HCT116 (cell line): ENCODE measurements at regions not wholly inside any gene's neighbourhood (a gene's known extent, or its start where the extent isn't known, plus 50 kb on each side); places are given as distances from the start of the nearest gene placed in this dataset.

Experiments used
- ATAC-seq: fragments of 200-7000 bp; cut with Tn5 transposase; 2 replicates; pipeline ENCODE4 v1.9.1; 2020; ENCODE audit warnings: mild to moderate bottlenecking, moderate library complexity
- BruUV-seq: library from RNA; stranded (reverse); fragments of 400-500 nt; replicated peaks from 2 replicates; lab custom pipeline; 2021; lab: Mats Ljungman, UMichigan
- CTCF ChIA-PET: fragments of 300-600 bp; sonication (Branson Sonifier 250); formaldehyde crosslinking; loops from one replicate; lab custom pipeline; 2021; ENCODE audit warnings: antibody characterized with exemption; lab: Charles Lee
- POLR2A ChIA-PET: fragments of 300-600, 350-600 bp; sonication (Branson Sonifier 250); formaldehyde crosslinking; loops from one replicate; lab custom pipeline; 2021; ENCODE audit warnings: antibody characterized with exemption; lab: Charles Lee
- RAD21 ChIA-PET, 2 experiments: fragments of 300-600 bp; sonication (Branson Sonifier 250); formaldehyde crosslinking; loops; one replicate each; lab custom pipeline; 2023; ENCODE audit warnings: low total read pairs in 2 of 2; ENCODE audit not compliant: uncharacterized antibody in 2 of 2, unreplicated experiment in 2 of 2, low non-redundant PET in 1 of 2; lab: Charles Lee
- DNase-seq: peaks from one replicate; pipeline ENCODE4 v3.0.0-alpha.2; 2010; ENCODE audit warnings: low read depth, low spot score
- H2AFZ ChIP-seq: fragments of 200-600 bp; shearing (Covaris generic), sonication (generic); 2 replicates; pipeline ENCODE4 v1.6.1; 2017; ENCODE audit warnings: low read depth, mixed run types, mixed read lengths, antibody characterized with exemption, low read length; ENCODE audit not compliant: poor library complexity, severe bottlenecking
- H3K27ac ChIP-seq: 2 replicates; pipeline ENCODE4 v1.5.1; 2012; ENCODE audit warnings: low read depth, low read length
- H3K27me3 ChIP-seq: fragments of 200-600 bp; sonication (generic); 2 replicates; pipeline ENCODE4 v1.6.1; 2016; ENCODE audit warnings: mixed run types, low read length, mixed read lengths; ENCODE audit not compliant: insufficient read depth
- H3K36me3 ChIP-seq, 2 experiments: fragments of 200-500 bp in 1 of 2; fragments of 200-600 bp in 1 of 2; sonication (Bioruptor generic) in 1 of 2; sonication (generic) in 1 of 2; 2 replicates each; pipeline versions ENCODE4 v1.5.1 to v1.6.1; 2014 to 2016; ENCODE audit warnings: low read length in 2 of 2, inconsistent platforms in 1 of 2, mixed read lengths in 1 of 2, mixed run types in 1 of 2; ENCODE audit not compliant: insufficient read depth in 2 of 2, control insufficient read depth in 1 of 2
- H3K4me1 ChIP-seq, 2 experiments: fragments of 200-600 bp in 1 of 2; sonication (generic) in 1 of 2; 2 replicates each; pipeline versions ENCODE4 v1.5.1 to v1.6.1; 2012 to 2017; ENCODE audit warnings: low read length in 2 of 2, inconsistent platforms in 1 of 2, mild to moderate bottlenecking in 1 of 2, mixed read lengths in 1 of 2, mixed run types in 1 of 2, moderate library complexity in 1 of 2; ENCODE audit not compliant: insufficient read depth in 2 of 2, control insufficient read depth in 1 of 2
- H3K4me2 ChIP-seq: fragments of 200-600 bp; sonication (generic); 2 replicates; pipeline ENCODE4 v1.6.1; 2017; ENCODE audit warnings: mixed run types, low read length, mixed read lengths
- H3K4me3 ChIP-seq, 2 experiments: fragments of 200-600 bp in 1 of 2; sonication (generic) in 1 of 2; replicated peaks in 1 of 2; 2 replicates each; pipeline ENCODE4 v1.5.1; 2011 to 2016; ENCODE audit warnings: low read length in 2 of 2, control low read depth in 1 of 2, low read depth in 1 of 2, mild to moderate bottlenecking in 1 of 2, mixed read lengths in 1 of 2, mixed run types in 1 of 2
- H3K79me2 ChIP-seq: fragments of 200-600 bp; sonication (generic); 2 replicates; pipeline ENCODE4 v1.6.1; 2017; ENCODE audit warnings: mild to moderate bottlenecking, mixed run types, low read length, moderate library complexity, mixed read lengths; ENCODE audit not compliant: insufficient read depth
- H3K9ac ChIP-seq: fragments of 200-600 bp; sonication (generic); 2 replicates; pipeline ENCODE4 v1.6.1; 2016; ENCODE audit warnings: low read length, mixed read lengths
- H3K9me2 ChIP-seq: fragments of 200-600 bp; sonication (generic), shearing (Covaris generic); 2 replicates; pipeline ENCODE4 v1.6.1; 2017; ENCODE audit warnings: mixed run types, mild to moderate bottlenecking, moderate library complexity; ENCODE audit not compliant: insufficient read depth
- H3K9me3 ChIP-seq, 2 experiments: fragments of 200-500 bp in 1 of 2; fragments of 200-600 bp in 1 of 2; sonication (Bioruptor generic) in 1 of 2; sonication (generic) in 1 of 2; 2 replicates each; pipeline ENCODE4 v1.6.1; 2014 to 2017; ENCODE audit warnings: low read length in 2 of 2, mixed read lengths in 2 of 2, inconsistent platforms in 1 of 2, low read depth in 1 of 2, mild to moderate bottlenecking in 1 of 2, mixed run types in 1 of 2, moderate library complexity in 1 of 2; ENCODE audit not compliant: control insufficient read depth in 1 of 2, insufficient read depth in 1 of 2
- H4K20me1 ChIP-seq: fragments of 200-600 bp; sonication (generic), shearing (Covaris generic); 2 replicates; pipeline ENCODE4 v1.6.1; 2017; ENCODE audit warnings: mixed run types, mild to moderate bottlenecking, moderate library complexity; ENCODE audit not compliant: insufficient read depth
- CEBPB ChIP-seq: IDR thresholded peaks from 2 replicates; pipeline ENCODE4 v1.6.1; 2012; ENCODE audit warnings: low read depth
- CTCF ChIP-seq, 3 experiments: fragments of 200-600 bp in 1 of 3; sonication (generic) in 1 of 3; IDR thresholded peaks in 2 of 3; conservative IDR thresholded peaks in 1 of 3; 2 replicates each; pipeline ENCODE4 v1.5.1; 2012 to 2017; ENCODE audit warnings: low read depth in 2 of 3, low read length in 2 of 3, antibody characterized with exemption in 1 of 3, borderline replicate concordance in 1 of 3, control low read depth in 1 of 3, mild to moderate bottlenecking in 1 of 3, mixed read lengths in 1 of 3, mixed run types in 1 of 3, moderate library complexity in 1 of 3; ENCODE audit not compliant: insufficient read depth in 1 of 3
- EGR1 ChIP-seq: IDR thresholded peaks from 2 replicates; pipeline ENCODE4 v1.6.1; 2012; ENCODE audit warnings: low read depth
- EZH2 ChIP-seq: fragments of 200-600 bp; sonication (generic); IDR thresholded peaks from 2 replicates; pipeline ENCODE4 v1.6.1; 2017; ENCODE audit warnings: antibody characterized with exemption, mixed run types
- JUND ChIP-seq: IDR thresholded peaks from 2 replicates; pipeline ENCODE4 v1.6.1; 2012
- MAX ChIP-seq: IDR thresholded peaks from 2 replicates; pipeline ENCODE4 v1.6.1; 2012
- POLR2AphosphoS5 ChIP-seq: IDR thresholded peaks from 2 replicates; pipeline ENCODE4 v1.6.1; 2011; ENCODE audit warnings: mild to moderate bottlenecking, low read depth, low read length, moderate library complexity
- ZFX ChIP-seq: fragments of 450-650 bp; IDR thresholded peaks from 2 replicates; pipeline ENCODE4 v1.6.1; 2017
- ZNF274 ChIP-seq: fragments of 200-500 bp; sonication (Bioruptor generic); IDR thresholded peaks from 2 replicates; pipeline ENCODE4 v1.6.1; 2014; ENCODE audit warnings: mild to moderate bottlenecking, low read depth, low read length, inconsistent platforms
- intact Hi-C: fragments of 100-400 bp; cut with micrococcal nuclease; formaldehyde crosslinking; loops from 2 replicates; pipeline ENCODE4 v1.10.0; 2022
- TF ChIP-seq, protein P1 (sequence below): IDR thresholded peaks from 2 replicates; pipeline ENCODE4 v1.6.1; 2012

GRCh38 chr9:131807144-131807983, 67.5 kb upstream of the RAPGEF1 start:
- Histone ChIP-seq H3K4me1 (no peaks in the 10 kb centered on the region), H2AFZ (no peak overlapping the region), H3K79me2 (no peaks in the 10 kb centered on the region), H3K4me2 (no peak overlapping the region), H3K9me3 (no peaks in the 10 kb centered on the region), H3K36me3 (no peaks in the 10 kb centered on the region), H4K20me1 (no peaks in the 10 kb centered on the region), H3K4me3 (no peak overlapping the region), H3K9me2 (no peaks in the 10 kb centered on the region), H3K9ac (no peak overlapping the region), H3K27me3 (peaks cover 20% of the 10 kb centered on the region; the same call in 1 of the 2 replicates), H3K27ac (no peak overlapping the region)
- no peak for DNase-seq
- POLR2A ChIA-PET = no interaction called here
- intact Hi-C loops = no loop called here
- CTCF ChIA-PET = no interaction called here
- BruUV-seq = no TSS peak
- RAD21 ChIA-PET = no interaction called here
- ATAC-seq = no peak
- TF ChIP-seq POLR2AphosphoS5 (no peak), CTCF (IDR thresholded peaks at IDR 0.05 in 2 of 3, conservative IDR thresholded peaks at IDR 0.05 in 1 of 3; ENCODE audit: borderline replicate concordance in 1 of 3, insufficient read depth in 1 of 3, low read depth in 2 of 3, low read length in 2 of 3) (no peak), EGR1 (no peak), ZNF274 (no peak), ZFX (no peak), CEBPB (no peak), EZH2 (no peak), MAX (no peak), JUND (no peak)
- TF ChIP-seq, protein P1, sequence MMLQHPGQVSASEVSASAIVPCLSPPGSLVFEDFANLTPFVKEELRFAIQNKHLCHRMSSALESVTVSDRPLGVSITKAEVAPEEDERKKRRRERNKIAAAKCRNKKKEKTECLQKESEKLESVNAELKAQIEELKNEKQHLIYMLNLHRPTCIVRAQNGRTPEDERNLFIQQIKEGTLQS = no peak
